H1 (cell line): ENCODE measurements at regions not wholly inside any gene's neighbourhood (a gene's known extent, or its start where the extent isn't known, plus 50 kb on each side); places are given as distances from the start of the nearest gene placed in this dataset.

Experiments used
- CTCF ChIA-PET: fragments of 300-600 bp; sonication (Branson Sonifier 250); formaldehyde crosslinking; loops from one replicate; lab custom pipeline; 2021; ENCODE audit not compliant: partially characterized antibody; lab: Charles Lee
- POLR2A ChIA-PET: fragments of 300-600 bp; sonication (Branson Sonifier 250); formaldehyde crosslinking; loops from one replicate; lab custom pipeline; 2021; ENCODE audit warnings: inconsistent platforms; ENCODE audit not compliant: partially characterized antibody; lab: Charles Lee
- DNase-seq, 2 experiments: peaks; one replicate each; pipeline versions ENCODE4 v3.0.0 to v3.0.0-alpha.2; 2010 to 2022; ENCODE audit warnings: low spot score in 2 of 2, low read depth in 1 of 2, mixed read lengths in 1 of 2
- FAIRE-seq: peaks from 2 replicates; lab custom pipeline; 2011; peaks lifted over from hg19 to GRCh38; lab: Jason Lieb, UNC
- H2AFZ ChIP-seq: 2 replicates; pipeline ENCODE4 v1.8.1; 2012; ENCODE audit warnings: low read length, inconsistent platforms
- H2AK5ac ChIP-seq: 2 replicates; pipeline ENCODE4 v1.6.1; 2013; ENCODE audit warnings: low read depth, low read length
- H2BK120ac ChIP-seq: replicated peaks from 2 replicates; pipeline ENCODE3; 2013; ENCODE audit warnings: low read depth, low read length, inconsistent platforms
- H2BK12ac ChIP-seq: 2 replicates; pipeline ENCODE4 v1.6.1; 2013; ENCODE audit warnings: low read depth, low read length
- H2BK15ac ChIP-seq: 2 replicates; pipeline ENCODE4 v1.6.1; 2013; ENCODE audit warnings: low read length
- H2BK20ac ChIP-seq: 2 replicates; pipeline ENCODE4 v1.6.1; 2013; ENCODE audit warnings: low read length
- H2BK5ac ChIP-seq: 2 replicates; pipeline ENCODE4 v1.6.1; 2013; ENCODE audit warnings: low read depth, low read length
- H3K14ac ChIP-seq: 2 replicates; pipeline ENCODE4 v1.6.1; 2013; ENCODE audit warnings: inconsistent platforms; ENCODE audit not compliant: insufficient read length
- H3K18ac ChIP-seq: 2 replicates; pipeline ENCODE4 v1.6.1; 2013; ENCODE audit warnings: low read length; ENCODE audit errors: extremely low read depth
- H3K23ac ChIP-seq: 2 replicates; pipeline ENCODE4 v1.6.1; 2013; ENCODE audit warnings: inconsistent platforms; ENCODE audit not compliant: insufficient read length
- H3K23me2 ChIP-seq: 2 replicates; pipeline ENCODE4 v1.6.1; 2013; ENCODE audit warnings: low read depth, low read length
- H3K27ac ChIP-seq: 2 replicates; pipeline ENCODE4 v1.6.1; 2011; ENCODE audit warnings: low read depth, low read length, inconsistent platforms
- H3K27me3 ChIP-seq, 4 experiments: replicated peaks in 1 of 4; 1 replicate in 1 of 4; 2 replicates in 3 of 4; pipeline versions ENCODE4 v1.6.1 to v1.8.1; 2011 to 2013; ENCODE audit warnings: low read length in 3 of 4, mild to moderate bottlenecking in 3 of 4, inconsistent platforms in 2 of 4, mixed read lengths in 2 of 4, moderate library complexity in 1 of 4; ENCODE audit not compliant: control insufficient read depth in 3 of 4, insufficient read depth in 3 of 4; ENCODE audit errors: extremely low read depth in 1 of 4
- H3K36me3 ChIP-seq, 4 experiments: 2 replicates each; pipeline versions ENCODE4 v1.6.1 to v1.8.1; 2011 to 2013; ENCODE audit warnings: mild to moderate bottlenecking in 4 of 4, low read length in 3 of 4, moderate library complexity in 2 of 4, control low read depth in 1 of 4, inconsistent platforms in 1 of 4; ENCODE audit not compliant: insufficient read depth in 4 of 4, control insufficient read depth in 2 of 4
- H3K4ac ChIP-seq: replicated peaks from 2 replicates; pipeline ENCODE3; 2013; ENCODE audit warnings: low read length, low read depth, mixed read lengths, inconsistent platforms; ENCODE audit not compliant: insufficient read length
- H3K4me1 ChIP-seq, 4 experiments: replicated peaks in 1 of 4; 1 replicate in 1 of 4; 2 replicates in 3 of 4; pipeline versions ENCODE4 v1.6.1 to v1.8.1; 2011 to 2013; ENCODE audit warnings: low read length in 3 of 4, inconsistent platforms in 2 of 4, mixed read lengths in 1 of 4; ENCODE audit not compliant: insufficient read depth in 4 of 4, control insufficient read depth in 3 of 4
- H3K4me2 ChIP-seq, 2 experiments: 2 replicates each; pipeline versions ENCODE4 v1.6.1 to v1.8.1; 2011 to 2013; ENCODE audit warnings: low read depth in 2 of 2, low read length in 2 of 2, control low read depth in 1 of 2, inconsistent platforms in 1 of 2, mild to moderate bottlenecking in 1 of 2; ENCODE audit not compliant: insufficient read depth in 1 of 2
- H3K4me3 ChIP-seq, 4 experiments: fragments of 200-600, 300-600 bp in 1 of 4; sonication (generic), shearing (Covaris generic), sonication (Bioruptor Twin) in 1 of 4; 2 replicates each; pipeline versions ENCODE4 v1.5.1 to v1.8.1; 2011 to 2016; ENCODE audit warnings: low read length in 4 of 4, low read depth in 3 of 4, control low read depth in 2 of 4, inconsistent platforms in 2 of 4, mild to moderate bottlenecking in 2 of 4, mixed read lengths in 1 of 4, moderate library complexity in 1 of 4; ENCODE audit not compliant: insufficient read depth in 2 of 4; ENCODE audit errors: extremely low read depth in 1 of 4
- H3K56ac ChIP-seq: replicated peaks from 2 replicates; pipeline ENCODE3; 2013; ENCODE audit warnings: low read depth, mild to moderate bottlenecking, mixed read lengths, low read length, inconsistent platforms; ENCODE audit not compliant: insufficient read length
- H3K79me1 ChIP-seq: 2 replicates; pipeline ENCODE4 v1.6.1; 2013; ENCODE audit warnings: low read depth, low read length, control low read depth
- H3K79me2 ChIP-seq, 2 experiments: 2 replicates each; pipeline versions ENCODE4 v1.6.1 to v1.8.1; 2012 to 2013; ENCODE audit warnings: low read length in 2 of 2, mild to moderate bottlenecking in 2 of 2, inconsistent platforms in 1 of 2; ENCODE audit not compliant: insufficient read depth in 2 of 2, control insufficient read depth in 1 of 2
- H3K9ac ChIP-seq, 4 experiments: replicated peaks in 1 of 4; 1 replicate in 1 of 4; 2 replicates in 3 of 4; pipeline versions ENCODE4 v1.6.1 to v1.8.1; 2011 to 2013; ENCODE audit warnings: low read depth in 3 of 4, low read length in 3 of 4, control low read depth in 2 of 4, mild to moderate bottlenecking in 2 of 4, moderate library complexity in 2 of 4, inconsistent platforms in 1 of 4; ENCODE audit errors: extremely low read depth in 1 of 4
- H3K9me3 ChIP-seq, 2 experiments: 2 replicates each; pipeline versions ENCODE4 v1.6.1 to v1.8.1; 2012 to 2013; ENCODE audit warnings: mild to moderate bottlenecking in 2 of 2, moderate library complexity in 2 of 2, control low read depth in 1 of 2, inconsistent platforms in 1 of 2, low read depth in 1 of 2, low read length in 1 of 2, mixed read lengths in 1 of 2; ENCODE audit not compliant: insufficient read depth in 2 of 2
- H4K20me1 ChIP-seq, 2 experiments: replicated peaks in 1 of 2; 2 replicates each; pipeline versions ENCODE3 to v1.8.1; 2011 to 2013; ENCODE audit warnings: inconsistent platforms in 2 of 2, low read length in 2 of 2, mild to moderate bottlenecking in 1 of 2; ENCODE audit not compliant: insufficient read depth in 2 of 2, control insufficient read depth in 1 of 2
- H4K5ac ChIP-seq: 2 replicates; pipeline ENCODE4 v1.6.1; 2013; ENCODE audit warnings: low read length, low read depth, mixed read lengths, inconsistent platforms; ENCODE audit not compliant: insufficient read length
- H4K8ac ChIP-seq: 2 replicates; pipeline ENCODE4 v1.8.0; 2013; ENCODE audit warnings: mild to moderate bottlenecking, moderate library complexity, low read length, inconsistent platforms; ENCODE audit not compliant: insufficient read depth; ENCODE audit errors: extremely low read depth
- H4K91ac ChIP-seq: replicated peaks from 2 replicates; pipeline ENCODE3; 2013; ENCODE audit warnings: low read length, mixed read lengths, inconsistent platforms; ENCODE audit not compliant: insufficient read length
- ATF2 ChIP-seq: IDR thresholded peaks from 2 replicates; pipeline ENCODE4 v1.6.1; 2012; ENCODE audit warnings: low read length, inconsistent platforms
- BRCA1 ChIP-seq: IDR thresholded peaks from 2 replicates; pipeline ENCODE4 v1.6.1; 2012; ENCODE audit warnings: low read depth, low read length, improper control_type of control experiment
- HDAC6 ChIP-seq: IDR thresholded peaks from one replicate; pipeline ENCODE4 v1.7.1; 2012; ENCODE audit warnings: low read depth, mild to moderate bottlenecking, inconsistent platforms, low read length, moderate library complexity
- KDM1A ChIP-seq: fragments of 200-600, 300-600 bp; sonication (generic); IDR thresholded peaks from 2 replicates; pipeline ENCODE4 v1.7.1; 2016; ENCODE audit warnings: mild to moderate bottlenecking, low read length, borderline replicate concordance
- SP4 ChIP-seq: IDR thresholded peaks from 2 replicates; pipeline ENCODE4 v1.6.1; 2012; ENCODE audit warnings: low read length, inconsistent platforms
- TEAD4 ChIP-seq: IDR thresholded peaks from 2 replicates; pipeline ENCODE4 v1.6.1; 2012; ENCODE audit warnings: low read depth, low read length, inconsistent platforms, mixed read lengths
- WGBS, 2 experiments: shearing (Covaris generic) in 1 of 2; methylation state at CpG; one replicate each; pipeline versions ENCODE4 v1.1.6 to v1.1.7; 2013 to 2015; ENCODE audit warnings: low lambda C conversion rate in 2 of 2, mixed read lengths in 2 of 2, inconsistent platforms in 1 of 2, low coverage in 1 of 2, missing lambda C conversion rate in 1 of 2; ENCODE audit not compliant: insufficient replicate concordance in 2 of 2, insufficient coverage in 1 of 2, insufficient read length in 1 of 2; ENCODE audit errors: extremely low coverage in 1 of 2, missing lambda C conversion rate in 1 of 2; 5-methylcytosine and 5-hydroxymethylcytosine counted together

- Histone ChIP-seq H2BK15ac (no peak overlapping the region), H4K91ac (no peak overlapping the region), H3K79me1 (no peaks in the 10 kb centered on the region), H4K8ac (no peak overlapping the region), H3K36me3 (no peaks in the 10 kb centered on the region), H4K5ac (no peak overlapping the region), H2BK5ac (no peak overlapping the region), H3K4me2 (0 out of 4 replicates have a peak overlapping the region, but pooled peaks of 1 of the 2 experiments have one; percentile 2), H3K9me3 (no peaks in the 10 kb centered on the region), H3K27me3 (no peaks in the 10 kb centered on the region), H3K4ac (no peak overlapping the region), H3K9ac (no peak overlapping the region), H3K79me2 (no peaks in the 10 kb centered on the region), H3K56ac (no peak overlapping the region), H3K18ac (no peak overlapping the region), H2BK12ac (no peak overlapping the region), H2AK5ac (no peak overlapping the region), H3K4me3 (no peak overlapping the region), H3K14ac (no peak overlapping the region), H4K20me1 (no peaks in the 10 kb centered on the region), H3K23ac (no peak overlapping the region), H3K27ac (no peak overlapping the region), H3K4me1 (peaks cover 0 to 5% (median 2%) of the 10 kb centered on the region in 4 experiments; a peak in 4 of 7 replicates), H2BK20ac (no peak overlapping the region), H3K23me2 (no peaks in the 10 kb centered on the region), H2AFZ (peak overlapping the region; percentile 19; the same call in 1 of the 2 replicates), H2BK120ac (no peak overlapping the region)
- ChIA-PET CTCF (interaction anchor here (0.7 to 1.2 kb wide), 6 partner anchors 17 to 212 kb away, joined by 3 to 4 read pairs (median 3); no protein-coding TSS in a partner anchor), POLR2A (no interaction called here)
- TF ChIP-seq HDAC6, result no peak
- peak; percentile 27; the same call in 1 of the 2 replicates for TF ChIP-seq TEAD4
- no peak for TF ChIP-seq BRCA1
- TF ChIP-seq SP4, result no peak
- no peak for TF ChIP-seq KDM1A
- no peak for TF ChIP-seq ATF2
- no peak for DNase-seq
- 72% methylated on average over 3 of the region's 3 CpGs; no CpG with 5 or more reads in 1 of the 2 experiments for WGBS, 2 experiments
- peak; percentile 32 for FAIRE-seq
These were observed 95.3 kb upstream of the PTPRZ1 start for GRCh38 chr7:121777672-121778071.
